NCI-H1417 treated with DMSO at 0.1 percent for 48 hours (cell line): ENCODE measurements at regions not wholly inside any gene's neighbourhood (a gene's known extent, or its start where the extent isn't known, plus 50 kb on each side); places are given as distances from the start of the nearest gene placed in this dataset.

Experiments used
- DNase-seq: peaks from one replicate; lab custom pipeline; 2025; lab: John Stamatoyannopoulos, UW

- no peak for DNase-seq
These were observed 55.7 kb upstream of the PHACTR2 start for GRCh38 chr6:143621876-143622605.

DNA sequence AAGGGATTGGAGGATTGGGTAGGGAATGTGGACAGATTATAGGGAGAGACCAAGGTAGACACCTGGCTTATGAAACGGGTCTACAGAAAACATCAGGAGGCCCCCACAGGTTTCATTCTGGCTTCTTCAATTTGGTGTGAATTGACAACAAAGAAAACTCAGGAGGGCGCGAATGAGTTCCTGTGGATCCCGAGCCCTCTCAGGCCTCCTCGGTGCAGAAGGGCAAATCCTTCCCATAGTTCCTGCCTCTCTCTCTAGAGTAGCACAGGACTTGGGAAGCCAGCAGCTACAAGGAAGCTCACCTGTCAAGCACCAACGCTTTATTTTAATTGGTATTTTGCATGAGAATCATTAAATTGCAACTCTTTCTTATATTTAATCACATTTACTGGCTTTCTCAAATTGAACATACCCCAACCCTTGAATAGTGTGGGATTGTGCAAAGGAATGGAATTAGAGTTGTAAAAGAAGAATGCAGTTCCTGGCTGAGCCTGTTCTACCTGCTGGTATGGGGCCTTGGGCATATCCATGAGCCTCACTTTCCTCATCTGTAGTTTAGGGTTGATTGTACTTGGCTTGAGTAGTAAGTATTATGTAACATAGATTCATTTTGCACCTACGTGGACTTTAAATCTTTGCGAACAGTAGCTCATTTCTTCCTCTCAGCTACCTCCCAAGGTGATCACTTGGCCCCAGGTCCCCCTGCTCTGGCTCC is 56.4 kb upstream of the PHACTR2 start:
- no peak for DNase-seq

DNA sequence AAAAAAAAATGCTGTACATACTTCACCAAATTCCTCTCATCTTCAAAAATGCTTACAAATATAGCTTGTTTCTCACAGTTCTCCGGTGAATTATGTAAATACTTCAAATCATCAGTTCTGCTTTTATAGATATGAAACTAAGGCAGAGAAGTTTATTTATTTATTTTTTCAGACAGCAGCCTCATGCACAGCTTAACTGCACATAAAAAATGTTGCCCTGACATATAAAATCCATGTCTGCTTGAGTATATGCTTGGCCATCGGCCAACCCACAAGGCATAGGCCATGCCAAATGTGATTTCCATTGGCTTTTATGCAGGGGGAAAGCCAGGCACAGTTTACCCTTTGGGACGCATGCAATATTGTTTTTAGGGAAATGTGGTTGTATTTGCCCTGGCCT is 57.3 kb upstream of the PHACTR2 start:
- no peak for DNase-seq

DNA sequence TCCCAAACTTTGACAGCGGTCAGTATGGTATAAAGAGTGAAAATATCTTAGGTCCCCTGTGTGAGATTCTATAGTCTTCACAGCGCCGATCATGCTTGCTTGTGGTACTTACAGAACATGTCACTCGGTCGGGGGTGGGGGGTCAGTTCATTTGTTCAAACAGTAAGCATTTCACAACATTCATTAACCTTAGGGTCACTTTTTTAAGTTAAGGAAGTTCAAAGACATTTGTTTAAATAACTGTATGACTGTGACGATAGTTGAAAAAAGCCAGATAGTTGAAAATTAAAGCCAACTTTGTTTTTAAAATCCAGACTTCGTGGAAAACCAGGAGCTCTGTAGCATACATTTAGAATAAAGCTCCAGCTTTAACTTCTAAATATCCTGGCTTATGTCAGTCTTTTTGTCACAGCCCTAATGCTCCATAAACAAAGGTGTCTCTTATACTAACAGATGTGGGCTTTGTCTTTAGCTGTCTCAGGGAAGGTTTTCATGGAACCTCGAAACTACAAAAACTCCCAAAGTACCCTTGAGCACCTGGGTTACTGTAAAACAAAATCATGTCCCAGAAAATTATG is 57.9 kb upstream of the PHACTR2 start:
- no peak for DNase-seq

GRCh38 chr6:143616741-143617140 is 61.0 kb upstream of the PHACTR2 start:
- no peak for DNase-seq

- DNase-seq, result no peak
These were observed 62.0 kb upstream of the PHACTR2 start for GRCh38 chr6:143615785-143616184.

- no peak for DNase-seq
These were observed 63.5 kb upstream of the PHACTR2 start for GRCh38 chr6:143614235-143614634.

DNA sequence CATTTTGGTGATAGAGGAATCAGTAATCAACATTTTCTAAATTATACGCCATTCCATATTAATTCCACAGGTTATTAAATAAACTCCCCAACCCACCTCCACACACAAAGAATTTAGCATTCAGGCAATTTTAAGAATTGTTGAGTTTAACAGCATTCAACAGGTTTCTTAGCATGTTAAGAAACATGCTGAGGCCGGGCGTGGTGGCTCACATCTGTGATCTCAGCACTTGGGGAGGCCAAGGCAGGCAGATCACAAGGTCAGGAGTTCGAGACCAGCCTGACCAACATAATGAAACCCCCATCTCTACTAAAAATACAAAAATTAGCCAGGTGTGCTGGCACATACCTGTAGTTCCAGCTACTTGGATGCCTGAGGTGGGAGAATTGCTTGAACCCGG is 64.0 kb upstream of the PHACTR2 start:
- DNase-seq, result no peak

GRCh38 chr6:143612186-143612585 is 65.6 kb upstream of the PHACTR2 start:
- no peak for DNase-seq

DNA sequence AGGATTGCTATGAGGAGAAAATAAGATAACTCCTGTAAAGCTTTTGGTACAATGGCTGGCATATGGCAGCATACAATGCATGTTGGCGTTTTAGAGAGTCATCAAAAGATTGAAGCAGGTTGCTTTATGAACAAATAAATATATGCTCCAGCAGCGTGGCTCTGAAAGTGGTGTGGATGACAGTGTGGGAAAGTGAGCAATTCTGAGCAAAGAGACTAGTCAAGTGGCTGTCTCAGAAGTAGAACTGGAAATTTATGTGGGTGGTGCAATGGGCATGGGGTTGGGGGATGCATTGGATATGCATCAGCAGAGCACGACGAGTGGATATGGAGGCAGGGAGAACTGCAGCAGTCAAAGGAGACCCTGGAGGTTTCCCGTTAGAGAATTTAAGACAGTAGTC is 66.2 kb upstream of the PHACTR2 start:
- DNase-seq, result no peak

GRCh38 chr6:143609972-143610371 is 67.8 kb upstream of the PHACTR2 start:
- DNase-seq, result no peak

- no peak for DNase-seq
These were observed 68.3 kb upstream of the PHACTR2 start for GRCh38 chr6:143609501-143609900.

GRCh38 chr6:143608906-143609305 is 68.9 kb upstream of the PHACTR2 start:
- no peak for DNase-seq

GRCh38 chr6:143607974-143608373 is 69.8 kb upstream of the PHACTR2 start:
- DNase-seq, result peak; percentile 17

GRCh38 chr6:143607168-143607567 is 70.6 kb upstream of the PHACTR2 start:
- DNase-seq, result no peak

DNA sequence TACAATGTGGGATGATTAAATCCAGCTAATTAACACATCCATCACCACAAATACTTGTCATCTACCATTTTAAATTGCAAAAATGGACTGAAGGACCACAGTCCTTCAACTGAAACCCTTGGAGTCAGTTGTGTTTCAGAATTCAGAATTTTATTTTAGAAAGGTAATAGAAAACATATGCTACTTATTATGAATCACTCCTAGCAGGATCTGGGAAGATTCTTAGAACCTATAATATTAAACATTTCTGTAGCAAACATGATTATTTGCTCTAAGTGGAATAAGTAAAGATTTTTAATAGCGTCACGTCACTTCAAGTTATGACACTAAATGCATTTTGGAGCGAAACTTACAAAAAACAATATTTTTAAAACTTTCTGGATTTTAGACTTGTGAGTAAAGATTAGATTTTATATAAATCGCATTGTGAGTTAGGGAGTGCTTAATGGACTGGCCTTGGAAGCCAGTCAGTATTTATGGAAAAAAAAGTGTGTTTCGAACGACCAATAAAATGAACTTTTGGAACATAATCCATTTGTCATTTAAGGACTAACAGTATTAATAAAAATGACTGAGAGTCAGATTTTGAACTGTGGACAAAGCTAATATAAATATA is 71.8 kb upstream of the PHACTR2 start:
- DNase-seq, result no peak

DNA sequence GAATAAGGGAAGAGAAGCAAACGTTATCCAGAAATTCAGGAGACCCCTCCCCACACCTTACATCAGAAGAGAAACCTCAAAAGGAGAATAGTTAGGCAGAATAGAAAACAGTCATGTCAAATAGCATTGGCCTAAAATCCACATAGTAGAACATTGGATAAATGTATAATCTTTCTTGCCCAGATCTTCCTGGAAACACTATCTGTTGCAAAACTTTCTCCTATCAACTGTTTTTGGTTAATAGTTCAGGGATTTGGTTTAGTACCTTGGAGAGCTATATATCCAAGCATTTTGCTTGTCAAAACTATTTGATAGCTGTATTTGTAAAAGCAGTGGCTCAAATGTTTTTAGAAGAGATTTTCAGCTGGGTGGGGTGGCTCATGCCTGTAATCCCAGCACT is 74.3 kb upstream of the PHACTR2 start:
- DNase-seq, result no peak

- DNase-seq, result no peak
These were observed 76.3 kb upstream of the PHACTR2 start for GRCh38 chr6:143601504-143601903.

GRCh38 chr6:143600821-143601220 is 76.9 kb upstream of the PHACTR2 start:
- DNase-seq, result no peak

GRCh38 chr6:143598466-143599080 is 79.2 kb upstream of the PHACTR2 start:
- no peak for DNase-seq

- DNase-seq, result no peak
These were observed 80.9 kb upstream of the PHACTR2 start for GRCh38 chr6:143596866-143597265.

DNA sequence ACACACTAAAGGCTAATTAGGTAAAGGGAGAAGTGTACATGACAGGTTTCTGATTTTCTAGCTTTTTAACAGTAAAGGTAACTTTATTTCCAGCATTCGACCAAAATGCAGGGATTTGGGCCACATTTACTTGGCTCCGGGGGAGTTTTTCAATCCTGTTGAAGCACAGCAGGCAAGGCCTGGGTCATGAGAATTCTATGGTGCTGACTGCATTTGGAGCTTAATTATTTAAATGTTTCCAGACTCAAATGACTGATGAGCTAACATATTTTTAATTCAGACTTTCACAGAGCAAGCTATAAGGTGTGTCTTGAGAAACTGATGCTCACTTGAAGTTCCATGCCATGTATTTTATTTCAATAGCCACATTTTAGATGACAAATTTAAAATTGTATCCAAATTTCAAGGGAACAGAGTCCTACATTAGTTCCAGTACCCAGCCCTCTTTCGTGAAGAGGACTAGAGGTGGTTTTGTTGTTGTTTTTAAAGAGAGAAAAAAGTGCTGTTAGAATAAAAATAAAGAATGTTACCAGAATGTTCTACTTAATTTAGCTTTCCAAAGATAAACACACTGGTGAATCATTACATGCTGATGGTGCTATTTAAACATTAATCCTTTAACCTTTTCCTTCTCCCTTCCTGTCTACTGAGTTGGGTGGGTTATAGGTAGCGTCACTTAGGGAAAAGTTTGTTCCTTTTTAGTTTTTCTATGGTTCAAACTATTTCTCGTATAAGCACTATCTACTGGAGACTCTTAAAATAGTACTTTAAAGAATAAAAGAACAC is 82.3 kb upstream of the PHACTR2 start:
- no peak for DNase-seq
